Activated CD4-positive, alpha-beta T cell treated with anti-CD3 and anti-CD28 coated beads for 4 hours (primary cell): ENCODE measurements at regions not wholly inside any gene's neighbourhood (a gene's known extent, or its start where the extent isn't known, plus 50 kb on each side); places are given as distances from the start of the nearest gene placed in this dataset.
"Not testable (repeated sequence)": the region's sequence is repeated elsewhere in the genome, so short reads cannot be mapped to it uniquely, and the experiment has no call there.

Experiments
- DNase-seq, 2 donors: peaks; one replicate each; pipeline ENCODE4 v3.0.0-alpha.2; 2020

GRCh38 chrX:150167482-150168324 is 195.4 kb upstream of the MAMLD1 start:
- DNase-seq: no peak

DNA sequence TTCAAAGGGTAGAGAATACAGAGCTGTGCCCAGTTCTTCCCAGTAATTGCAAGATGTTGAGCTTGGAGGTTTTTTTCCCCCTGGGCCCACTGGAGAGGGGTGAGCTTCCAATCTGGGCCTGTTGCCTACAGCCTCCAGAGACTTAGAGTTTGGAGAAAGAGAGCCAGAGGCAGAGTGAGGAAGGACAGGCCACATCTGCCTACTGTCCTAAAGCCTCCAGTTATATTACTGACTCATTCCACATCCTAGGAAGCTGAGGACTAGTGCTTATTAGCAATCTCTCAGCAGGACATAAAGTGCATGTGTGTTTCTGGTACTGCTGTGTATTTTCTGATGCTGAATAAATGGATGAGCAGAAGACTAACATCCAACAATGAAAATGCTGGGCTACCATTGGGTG is 181.0 kb upstream of the MAMLD1 start:
- DNase-seq: no peak

GRCh38 chrX:150184491-150184890 is 178.6 kb upstream of the MAMLD1 start:
- no peak for DNase-seq

- no peak for DNase-seq
Observed at GRCh38 chrX:150185766-150186165, 177.4 kb upstream of the MAMLD1 start.

- no peak for DNase-seq
Observed at GRCh38 chrX:150192816-150193215, 170.3 kb upstream of the MAMLD1 start.

DNA sequence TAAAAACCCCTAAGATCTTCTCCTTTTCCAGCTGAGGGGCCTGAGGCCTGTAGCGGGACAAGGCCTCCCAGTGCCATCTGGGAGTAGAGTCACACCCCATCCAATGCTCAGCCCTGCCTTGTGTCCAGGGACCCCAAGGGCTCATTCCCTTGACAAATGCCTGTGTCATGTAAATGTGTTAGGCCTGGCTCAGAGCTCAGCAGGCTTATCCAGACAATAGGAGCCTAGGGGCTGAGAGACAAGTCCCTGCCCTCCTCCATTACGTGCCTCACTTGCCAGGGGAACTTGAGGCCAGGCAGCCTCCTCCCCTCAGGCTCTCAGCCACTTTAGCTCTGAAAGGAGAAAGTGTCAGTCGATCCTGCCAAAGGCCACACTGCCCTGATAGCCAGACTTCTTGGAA is 166.8 kb upstream of the MAMLD1 start:
- no peak for DNase-seq

DNA sequence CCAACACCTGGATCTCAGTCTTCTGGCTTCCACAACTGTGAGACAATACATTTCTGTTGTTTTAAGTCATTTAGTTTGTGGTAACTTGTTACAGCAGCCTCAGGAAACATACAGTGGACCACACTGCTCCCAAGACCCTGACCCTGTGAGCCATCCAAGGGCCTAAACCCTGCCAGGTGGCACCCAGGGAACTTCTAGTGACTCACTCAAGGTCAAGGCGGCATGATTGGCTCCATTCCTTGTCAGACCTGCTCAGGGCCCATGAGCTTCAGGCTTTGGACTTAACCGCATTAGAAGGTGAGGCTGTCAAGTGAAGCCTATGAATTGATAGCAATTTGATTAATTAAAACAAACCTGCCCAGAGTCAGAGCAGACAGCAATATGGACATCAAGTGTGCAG is 165.7 kb upstream of the MAMLD1 start:
- DNase-seq: no peak

DNA sequence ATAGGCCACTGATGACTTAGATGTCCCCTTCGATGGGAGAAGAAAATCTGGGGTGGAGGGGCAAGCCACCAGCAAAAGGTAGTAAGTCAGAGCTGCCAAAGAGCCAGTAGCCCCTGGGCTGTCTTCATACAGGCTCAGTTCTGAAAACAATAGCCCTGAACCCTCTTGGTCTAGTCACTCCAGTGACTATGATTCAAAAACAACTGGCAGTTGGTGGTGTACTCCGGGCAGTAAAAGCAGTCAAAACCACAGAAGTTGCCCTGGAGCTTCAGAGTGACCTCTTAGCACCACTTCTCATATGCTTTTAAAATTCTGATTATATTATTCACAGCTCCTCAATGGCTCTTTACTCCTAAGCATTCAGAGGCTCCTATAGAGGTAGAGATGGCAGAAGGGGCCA is 164.3 kb upstream of the MAMLD1 start:
- no peak for DNase-seq

- DNase-seq: no peak
Observed at GRCh38 chrX:150199181-150199580, 163.9 kb upstream of the MAMLD1 start.

GRCh38 chrX:150199803-150200202 is 163.3 kb upstream of the MAMLD1 start:
- DNase-seq: no peak

- DNase-seq: no peak
Observed at GRCh38 chrX:150200361-150200760, 162.8 kb upstream of the MAMLD1 start.

- DNase-seq: peak; percentile 15 to 20
Observed at GRCh38 chrX:150200820-150201287, 162.3 kb upstream of the MAMLD1 start.

- DNase-seq: no peak
Observed at GRCh38 chrX:150201391-150201790, 161.7 kb upstream of the MAMLD1 start.

DNA sequence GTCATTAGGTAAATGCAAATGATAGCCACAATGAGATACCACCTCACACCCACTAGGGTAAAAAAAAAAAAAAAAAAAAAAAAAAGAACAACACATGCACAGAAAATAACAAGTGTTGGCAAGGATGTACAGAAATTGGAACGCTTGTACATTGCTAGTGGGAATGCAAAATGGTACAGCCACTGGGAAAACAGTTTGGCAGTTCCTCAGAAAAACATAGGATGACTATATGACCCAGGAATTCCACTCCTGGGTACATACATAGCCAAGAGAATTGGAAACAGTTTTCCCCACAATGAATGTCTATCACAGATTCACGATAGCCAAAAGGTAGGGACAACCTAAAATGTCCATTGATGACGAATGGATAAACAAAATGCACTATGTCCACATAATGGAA is 161.3 kb upstream of the MAMLD1 start:
- no peak for DNase-seq

DNA sequence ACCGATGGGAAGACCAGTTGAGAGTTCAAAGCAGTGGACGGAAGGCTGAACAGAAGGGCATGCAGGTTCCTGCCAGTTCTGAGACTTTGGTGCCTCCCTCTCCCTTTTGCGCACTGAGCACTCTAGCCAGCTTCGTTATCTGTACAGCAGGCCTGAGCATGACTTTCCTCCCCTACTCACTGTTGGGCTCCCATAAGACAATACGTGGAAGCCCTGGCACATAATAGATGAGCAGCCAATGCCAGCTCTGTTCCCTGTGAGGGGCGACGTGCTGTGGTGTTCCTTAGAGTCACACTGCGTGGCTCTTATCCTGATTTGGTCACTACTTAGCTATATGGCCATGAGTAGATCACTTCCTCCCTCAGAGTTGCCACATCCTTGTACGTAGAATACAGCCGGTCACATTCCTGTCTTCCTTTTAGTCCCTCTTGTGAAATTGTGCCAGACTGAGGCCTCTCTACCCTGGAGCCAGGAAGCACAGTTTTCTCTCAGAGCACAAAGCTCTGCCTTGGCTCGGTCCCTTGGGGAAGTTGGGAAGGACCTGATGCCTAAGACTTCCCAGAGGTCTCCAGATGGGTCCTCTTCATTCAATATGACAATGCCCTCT is 160.4 kb upstream of the MAMLD1 start:
- no peak for DNase-seq

GRCh38 chrX:150203248-150203645 is 159.9 kb upstream of the MAMLD1 start:
- no peak for DNase-seq

GRCh38 chrX:150205011-150205410 is 158.1 kb upstream of the MAMLD1 start:
- no peak for DNase-seq

GRCh38 chrX:150207733-150208132 is 155.4 kb upstream of the MAMLD1 start:
- DNase-seq: no peak

- DNase-seq: no peak
Observed at GRCh38 chrX:150211988-150212387, 151.1 kb upstream of the MAMLD1 start.

- DNase-seq: no peak
Observed at GRCh38 chrX:150212672-150213480, 150.2 kb upstream of the MAMLD1 start.

- DNase-seq: no peak
Observed at GRCh38 chrX:150213481-150214030, 149.6 kb upstream of the MAMLD1 start.

GRCh38 chrX:150216000-150216399 is 147.1 kb upstream of the MAMLD1 start:
- not testable (repeated sequence) for DNase-seq

DNA sequence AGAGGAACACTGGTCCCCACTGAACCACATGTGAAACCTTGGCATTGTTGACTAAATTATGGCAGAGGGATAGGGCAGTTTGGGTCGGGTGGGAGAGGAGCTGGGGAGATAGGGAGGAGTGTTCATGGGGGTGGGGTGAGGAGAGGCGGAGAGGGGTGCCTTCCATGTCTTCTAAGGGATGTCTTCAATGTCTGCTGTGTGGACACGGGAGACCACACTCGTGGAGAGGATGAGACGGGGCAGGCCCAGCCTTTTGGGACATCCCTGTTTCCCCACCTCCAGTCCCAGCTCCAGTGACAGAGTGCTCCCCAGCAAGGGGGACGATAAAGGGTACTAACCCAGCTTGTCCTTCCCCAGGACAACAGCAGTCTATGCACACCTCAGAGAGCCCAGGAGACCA is 146.4 kb upstream of the MAMLD1 start:
- DNase-seq: no peak
